Esophagus squamous epithelium (tissue), 4 donors: ENCODE measurements at regions not wholly inside any gene's neighbourhood (a gene's known extent, or its start where the extent isn't known, plus 50 kb on each side); places are given as distances from the start of the nearest gene placed in this dataset.

Experiments
- POLR2A ChIP-seq, 4 donors: fragments of 450-650 bp; IDR thresholded peaks; one replicate each; pipeline ENCODE4 v1.6.1; 2017; ENCODE audit warnings: antibody characterized with exemption in 4 of 4, mild to moderate bottlenecking in 4 of 4, moderate library complexity in 3 of 4
- TF ChIP-seq, protein P1 (sequence below), 6 experiments: fragments of 450-650 bp in 4 of 6; fragments of 200-600 bp in 2 of 6; sonication (generic) in 2 of 6; IDR thresholded peaks; one replicate each; pipeline ENCODE4 v1.5.1; 2016 to 2019; ENCODE audit warnings: antibody characterized with exemption in 6 of 6, mild to moderate bottlenecking in 4 of 6, moderate library complexity in 4 of 6

DNA sequence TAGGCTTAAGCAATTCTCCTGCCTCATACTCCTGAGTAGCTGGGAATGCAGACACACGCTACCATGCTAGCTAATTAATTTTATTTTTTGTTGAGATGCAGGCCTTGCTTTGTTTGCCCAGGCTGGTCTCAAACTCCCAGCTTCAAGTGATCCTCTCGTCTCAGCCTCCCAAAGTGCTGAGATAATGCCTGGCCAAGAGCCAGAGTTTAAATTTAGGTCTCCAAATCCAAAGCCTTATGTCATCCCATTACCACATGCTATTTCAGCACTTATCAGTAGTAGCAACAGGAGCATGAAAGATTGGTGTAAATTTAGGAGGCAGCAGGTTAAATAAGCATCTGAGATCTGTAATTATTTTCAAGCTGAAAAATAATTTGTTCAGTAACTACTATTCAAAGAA lies 326.1 kb upstream of the ANO5 start:
- TF ChIP-seq, protein P1, sequence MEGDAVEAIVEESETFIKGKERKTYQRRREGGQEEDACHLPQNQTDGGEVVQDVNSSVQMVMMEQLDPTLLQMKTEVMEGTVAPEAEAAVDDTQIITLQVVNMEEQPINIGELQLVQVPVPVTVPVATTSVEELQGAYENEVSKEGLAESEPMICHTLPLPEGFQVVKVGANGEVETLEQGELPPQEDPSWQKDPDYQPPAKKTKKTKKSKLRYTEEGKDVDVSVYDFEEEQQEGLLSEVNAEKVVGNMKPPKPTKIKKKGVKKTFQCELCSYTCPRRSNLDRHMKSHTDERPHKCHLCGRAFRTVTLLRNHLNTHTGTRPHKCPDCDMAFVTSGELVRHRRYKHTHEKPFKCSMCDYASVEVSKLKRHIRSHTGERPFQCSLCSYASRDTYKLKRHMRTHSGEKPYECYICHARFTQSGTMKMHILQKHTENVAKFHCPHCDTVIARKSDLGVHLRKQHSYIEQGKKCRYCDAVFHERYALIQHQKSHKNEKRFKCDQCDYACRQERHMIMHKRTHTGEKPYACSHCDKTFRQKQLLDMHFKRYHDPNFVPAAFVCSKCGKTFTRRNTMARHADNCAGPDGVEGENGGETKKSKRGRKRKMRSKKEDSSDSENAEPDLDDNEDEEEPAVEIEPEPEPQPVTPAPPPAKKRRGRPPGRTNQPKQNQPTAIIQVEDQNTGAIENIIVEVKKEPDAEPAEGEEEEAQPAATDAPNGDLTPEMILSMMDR (IDR thresholded peaks at IDR 0.05), result no peak
- no peak for TF ChIP-seq POLR2A (IDR thresholded peaks at IDR 0.05)
